Inflammatory macrophage treated with lipopolysaccharide for 1 hour (primary cell): ENCODE measurements at regions not wholly inside any gene's neighbourhood (a gene's known extent, or its start where the extent isn't known, plus 50 kb on each side); places are given as distances from the start of the nearest gene placed in this dataset.
"Not testable (repeated sequence)": the region's sequence is repeated elsewhere in the genome, so short reads cannot be mapped to it uniquely, and the experiment has no call there.

Experiments used
- DNase-seq, 2 donors: peaks; one replicate each; pipeline ENCODE4 v3.0.0-alpha.2; 2020 to 2022

DNA sequence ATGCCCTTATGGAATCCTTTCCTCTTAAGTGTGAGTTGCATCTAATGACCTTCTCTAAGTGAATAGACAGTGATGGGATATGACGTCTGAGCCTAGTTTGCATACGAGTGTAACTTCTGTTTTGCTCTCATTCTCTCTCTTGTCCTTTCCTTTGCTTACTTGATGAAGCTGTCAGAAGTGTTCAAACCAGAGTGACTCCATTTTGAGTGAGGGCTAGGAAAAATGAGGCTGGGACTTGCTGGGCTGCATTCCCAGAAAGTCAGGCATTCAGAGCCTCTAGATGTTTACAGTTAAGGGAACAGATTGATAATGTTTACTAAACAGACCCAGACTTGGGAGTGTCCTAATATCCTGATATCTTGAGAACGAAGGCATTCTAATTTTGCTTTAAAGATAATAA, 311.2 kb upstream of the SOX4 start:
- not testable (repeated sequence) for DNase-seq

DNA sequence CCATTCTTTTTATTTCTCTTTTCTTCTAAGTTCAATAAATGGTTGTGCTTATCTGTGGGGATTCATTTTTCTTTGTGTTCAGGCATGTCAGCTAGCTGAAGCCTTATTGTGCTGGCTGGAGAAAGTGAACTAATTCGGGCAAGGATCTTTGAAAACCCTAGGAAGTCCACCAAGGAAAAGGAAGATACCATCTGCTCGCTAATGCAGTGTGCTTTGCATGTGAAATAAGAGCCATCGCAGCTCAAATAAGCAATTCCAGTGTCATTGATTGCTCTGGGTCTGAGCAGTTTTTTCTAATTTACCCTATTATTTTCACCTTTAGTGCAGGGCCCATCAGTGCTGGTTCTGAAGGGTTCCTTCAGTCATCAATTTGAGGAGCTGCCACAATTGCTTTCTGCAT, 309.4 kb upstream of the SOX4 start:
- no peak for DNase-seq

DNA sequence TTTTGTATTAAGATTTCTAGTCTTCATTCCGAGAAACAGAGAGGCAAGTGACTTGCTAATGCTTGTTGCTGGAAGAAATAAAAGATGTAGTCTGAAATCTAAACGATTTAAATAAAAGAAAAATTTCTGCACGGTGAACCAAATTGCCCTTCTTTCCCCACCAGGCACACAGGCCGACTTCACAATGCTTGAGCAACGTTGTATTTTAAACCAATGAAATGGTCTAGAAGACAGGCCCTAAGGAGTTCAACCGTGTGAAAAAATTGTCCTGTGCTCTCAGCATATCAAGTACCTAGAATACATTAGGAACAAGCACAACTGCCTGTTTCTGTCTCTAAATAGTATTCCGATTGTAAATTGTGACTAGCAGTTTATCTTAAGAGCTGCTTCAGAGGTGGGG, 308.8 kb upstream of the SOX4 start:
- DNase-seq: no peak

DNA sequence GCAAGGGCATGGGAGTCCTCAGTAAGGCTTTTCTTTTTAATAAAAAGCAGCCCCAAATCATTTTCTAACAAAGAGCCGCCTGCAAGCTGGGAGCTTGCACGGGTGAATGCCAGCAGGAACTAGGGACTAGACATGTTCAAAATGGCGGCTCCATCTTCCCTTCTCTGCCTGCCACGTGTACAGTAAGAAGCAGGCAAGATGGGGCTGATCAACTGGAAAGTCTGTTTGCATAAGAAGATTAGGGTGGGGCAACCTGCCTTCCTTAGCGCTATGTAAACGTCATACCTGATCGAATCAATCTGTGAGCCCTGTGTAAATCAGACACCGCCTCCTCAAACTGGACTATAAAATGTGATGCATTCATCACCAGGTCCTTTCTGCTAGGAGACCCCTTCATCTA, 299.4 kb upstream of the SOX4 start:
- no peak for DNase-seq

DNA sequence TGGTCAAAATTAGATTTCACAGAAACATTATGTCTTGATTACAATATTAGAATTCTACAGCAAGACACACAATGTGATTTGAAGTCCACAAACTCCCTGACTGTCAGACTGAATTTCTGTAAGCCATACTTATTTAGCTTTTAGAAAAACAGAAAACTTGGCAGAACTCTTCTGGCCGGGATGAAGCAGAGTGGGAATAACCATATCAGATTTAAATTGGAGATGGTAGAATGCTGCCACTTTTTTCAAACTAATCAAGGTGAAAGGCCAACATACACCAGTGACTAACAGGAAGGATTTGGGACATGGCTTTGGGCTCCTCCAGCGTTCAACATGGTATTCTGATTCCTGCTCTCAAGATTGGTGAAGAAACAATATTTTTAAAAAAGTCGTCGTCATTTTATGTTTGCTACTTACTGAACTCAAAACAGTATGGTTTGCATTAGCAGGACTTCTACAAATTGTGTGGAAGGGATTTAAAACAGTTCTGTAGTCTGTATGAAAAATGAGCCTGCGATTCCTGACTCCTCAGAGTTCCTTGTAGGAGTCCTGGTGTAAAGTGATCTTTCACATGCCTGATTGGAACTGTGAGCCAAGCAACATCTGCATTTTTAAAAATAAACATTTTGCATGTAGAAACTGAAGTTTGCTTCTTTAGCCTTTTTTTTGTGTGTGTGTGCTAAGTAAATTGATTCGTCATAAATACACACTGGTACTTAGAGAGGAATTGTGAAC, 297.9 kb upstream of the SOX4 start:
- no peak for DNase-seq

DNA sequence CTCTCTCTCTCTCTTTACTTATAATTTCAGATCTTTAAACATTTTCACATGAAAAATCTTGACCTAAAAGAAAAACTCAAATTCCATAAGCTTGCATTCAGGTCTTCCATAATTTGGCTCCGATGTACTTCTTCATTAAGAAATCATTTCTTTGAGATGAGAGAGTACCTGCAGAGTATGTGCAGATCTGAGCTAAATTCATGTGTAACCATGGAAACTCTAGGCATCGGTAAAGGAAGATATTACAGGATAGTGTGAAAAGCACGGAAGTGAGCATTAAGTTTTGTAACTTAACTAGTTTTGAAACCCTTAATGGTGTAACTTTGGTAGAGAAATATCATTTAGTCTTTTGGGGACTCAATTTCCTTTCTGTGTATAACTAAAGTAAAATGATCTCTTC, 295.9 kb upstream of the SOX4 start:
- DNase-seq: no peak

DNA sequence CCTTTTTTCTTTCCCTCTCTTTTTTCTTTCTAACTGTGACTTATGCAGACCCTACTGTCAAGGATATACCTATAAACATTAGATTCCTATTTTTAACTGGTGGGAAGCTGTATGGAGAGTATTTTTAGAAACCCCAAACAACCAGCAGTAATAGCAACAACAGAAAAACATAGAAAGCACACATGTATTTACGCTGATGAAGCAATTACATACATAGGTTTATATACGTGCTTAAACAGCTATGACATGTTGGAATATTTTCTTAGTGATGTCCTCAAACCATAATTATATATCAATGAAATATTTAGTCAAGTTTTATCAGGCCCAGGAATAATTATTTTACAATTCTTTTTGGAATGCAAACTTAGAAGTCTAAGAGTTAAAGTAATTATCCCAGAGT, 294.3 kb upstream of the SOX4 start:
- no peak for DNase-seq

DNA sequence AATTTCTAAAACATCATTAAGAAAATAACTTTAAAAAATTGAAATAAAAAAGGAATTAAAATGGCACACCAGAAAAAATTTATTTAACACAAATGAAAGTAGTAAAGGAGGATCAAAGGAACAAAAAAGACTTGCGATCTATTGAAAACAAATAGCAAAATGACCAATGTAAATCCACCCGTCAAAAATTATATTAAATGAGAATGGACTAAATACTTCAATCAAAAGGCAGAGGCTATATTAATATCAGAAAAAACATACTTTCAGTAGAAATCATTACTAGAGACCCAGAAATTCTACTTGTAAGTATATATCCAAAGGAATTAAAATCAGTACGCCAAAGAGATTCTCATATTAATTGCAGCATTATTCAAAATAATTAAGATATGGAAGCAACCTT, 293.1 kb upstream of the SOX4 start:
- DNase-seq: no peak

DNA sequence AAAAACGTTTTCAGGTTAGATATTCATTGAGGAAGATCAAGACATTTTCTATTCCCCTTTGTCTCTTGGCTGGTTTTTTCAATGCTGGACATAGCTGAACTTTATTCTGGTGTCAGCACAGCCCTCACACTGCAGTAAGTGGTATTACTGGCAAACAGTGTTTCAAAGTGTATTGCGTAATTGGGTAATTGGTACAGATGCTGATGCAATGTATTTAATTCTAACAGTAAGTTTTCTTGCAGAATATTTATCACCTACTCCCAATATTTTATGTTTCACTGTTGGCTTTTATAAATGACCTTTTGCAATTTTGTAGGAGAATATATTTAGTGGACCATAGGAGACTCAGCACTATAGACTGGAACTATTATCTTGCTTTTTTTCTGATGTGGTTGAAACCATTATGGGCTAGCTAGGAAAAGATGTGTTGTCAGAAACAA, 287.6 kb upstream of the SOX4 start:
- DNase-seq: peak; percentile 33 to 58

DNA sequence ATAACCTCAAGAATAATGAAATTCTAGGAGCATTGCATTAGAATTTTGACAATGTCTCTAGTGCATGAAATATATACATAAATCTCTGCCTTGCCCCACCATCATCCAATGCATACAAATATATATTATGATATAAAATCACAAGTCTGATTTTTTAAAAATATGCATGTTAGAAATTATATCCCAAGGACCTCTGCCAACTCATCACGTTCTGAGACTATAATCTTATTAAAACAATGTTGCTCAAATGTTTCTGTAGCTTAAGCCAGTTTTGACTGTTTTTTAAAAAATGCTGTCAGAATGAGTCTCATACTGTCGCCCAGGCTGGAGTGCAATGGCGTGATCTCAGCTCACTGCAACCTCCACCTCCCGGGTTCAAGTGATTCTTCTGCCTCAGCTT, 287.0 kb upstream of the SOX4 start:
- no peak for DNase-seq

DNA sequence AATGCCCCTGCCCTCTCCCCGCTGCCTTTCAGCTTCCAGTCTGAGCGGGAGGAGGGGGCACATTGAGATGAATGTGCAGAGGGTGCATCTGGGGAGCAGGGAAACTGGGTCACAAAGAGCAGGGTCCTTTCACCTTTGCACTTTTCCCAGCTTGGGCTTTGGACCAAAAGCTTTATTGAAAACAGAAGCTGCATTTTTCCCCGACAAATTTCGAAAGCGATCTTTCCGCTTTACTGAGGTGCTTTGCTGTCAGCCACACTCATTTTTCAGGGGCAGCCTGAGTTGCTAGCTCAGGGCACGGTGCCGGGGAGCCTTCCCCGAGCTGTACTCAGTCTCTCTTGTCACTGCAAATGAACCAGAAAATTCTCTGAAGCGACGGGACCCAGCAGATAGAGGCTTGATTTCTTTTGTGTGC, 283.7 kb upstream of the SOX4 start:
- no peak for DNase-seq

DNA sequence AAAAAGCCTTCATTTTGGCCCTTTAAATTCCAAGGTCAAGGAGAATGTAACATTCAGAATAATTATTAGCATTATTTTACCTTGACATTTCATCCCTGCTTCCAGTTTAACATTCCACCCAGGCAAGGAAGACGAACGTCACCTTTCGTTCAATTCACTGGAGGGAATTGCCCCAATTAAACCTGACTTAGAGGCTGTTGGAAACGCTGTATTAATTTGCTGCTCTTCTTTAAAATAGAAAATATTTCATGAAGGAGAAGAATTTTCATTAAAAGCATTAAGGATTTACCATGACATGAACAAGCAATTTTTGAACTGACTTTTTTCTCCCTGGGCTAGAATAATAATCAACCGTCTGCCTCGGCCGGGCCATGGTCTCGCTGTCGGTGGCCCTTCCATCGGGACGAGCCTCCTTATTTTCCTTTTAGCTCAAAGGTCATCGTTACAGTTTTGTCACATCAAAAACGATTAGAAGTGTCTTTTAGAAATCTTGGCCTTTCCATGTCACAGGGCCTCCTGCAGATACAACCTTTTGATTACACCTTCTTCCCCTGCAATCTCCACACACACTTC, 282.9 kb upstream of the SOX4 start:
- no peak for DNase-seq

DNA sequence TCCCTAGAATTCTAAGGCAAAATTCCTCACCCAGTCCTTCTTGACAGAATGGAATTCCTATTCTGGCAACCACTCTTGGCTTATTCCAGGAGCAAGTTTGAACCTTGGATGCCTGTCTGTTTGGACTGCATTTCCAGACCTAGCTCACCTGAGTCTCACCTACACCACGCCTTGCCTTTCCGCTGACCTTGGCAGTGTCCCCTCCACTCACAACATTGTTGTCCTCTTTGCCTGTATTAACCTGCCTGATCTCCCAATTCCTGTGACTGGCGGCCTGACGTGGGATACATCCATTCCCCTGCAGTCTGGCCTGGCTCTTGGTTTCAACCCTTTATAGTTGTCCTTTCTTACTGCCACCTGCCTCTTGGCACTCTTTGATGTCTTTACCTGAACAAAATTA, 281.4 kb upstream of the SOX4 start:
- DNase-seq: no peak

DNA sequence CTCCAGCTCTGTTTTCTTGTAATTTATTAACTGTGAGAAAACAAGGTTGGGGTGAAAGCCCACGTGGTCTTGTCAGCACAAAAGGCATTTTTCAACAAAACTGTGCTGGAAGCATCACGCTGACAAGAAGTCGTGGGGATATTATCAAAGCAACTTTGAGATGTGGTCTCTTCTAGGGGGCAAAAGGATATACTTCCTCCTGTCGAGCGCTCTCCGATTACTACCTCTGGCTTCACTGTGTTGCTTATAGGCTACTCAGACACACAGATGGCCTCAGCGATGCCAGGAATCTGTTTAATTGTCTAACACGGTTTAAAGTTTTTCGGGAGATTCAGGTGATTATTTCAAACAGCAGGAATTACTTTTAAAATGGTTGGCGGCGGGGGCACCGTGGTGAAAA, 275.9 kb upstream of the SOX4 start:
- DNase-seq: no peak

DNA sequence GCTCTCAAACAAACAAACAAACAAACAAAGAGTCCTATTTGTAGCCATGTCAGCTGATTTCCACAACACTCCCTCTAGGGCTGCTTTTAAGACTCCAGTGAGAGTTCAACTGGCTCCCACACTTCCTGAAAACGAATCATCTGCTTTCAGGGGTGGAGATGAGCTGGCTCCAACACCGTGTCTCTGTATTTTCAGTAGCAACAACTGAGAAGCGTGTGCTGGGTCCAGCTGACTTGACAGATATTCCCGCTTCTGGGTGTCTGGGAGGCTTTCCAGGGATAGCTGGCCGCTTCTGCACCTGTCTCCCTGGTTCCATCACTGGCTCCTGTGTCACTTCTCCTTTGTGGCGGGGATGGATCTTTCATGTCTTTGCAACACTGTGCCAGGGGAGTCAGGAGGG, 272.5 kb upstream of the SOX4 start:
- peak in 1 of 2 donors; percentile 0 for DNase-seq

DNA sequence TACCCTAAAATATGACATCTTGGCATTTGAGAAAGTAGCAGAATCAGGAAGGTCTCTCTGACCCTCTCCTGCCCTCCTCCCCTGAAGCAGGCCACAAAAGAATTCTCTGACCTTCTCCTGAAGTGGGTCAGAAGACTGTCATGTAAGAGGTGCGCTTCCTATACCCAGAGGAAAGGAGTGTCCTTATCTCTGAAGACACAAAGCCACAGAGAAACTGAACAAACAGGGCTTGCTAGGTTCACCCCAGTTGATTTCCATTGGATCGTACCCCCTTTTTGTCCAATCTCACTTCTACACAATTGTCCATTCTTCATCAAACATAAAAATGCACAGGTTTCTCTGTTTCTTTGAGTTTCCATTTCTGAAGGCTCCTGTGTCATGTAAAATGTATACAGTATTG, 272.0 kb upstream of the SOX4 start:
- DNase-seq: no peak

DNA sequence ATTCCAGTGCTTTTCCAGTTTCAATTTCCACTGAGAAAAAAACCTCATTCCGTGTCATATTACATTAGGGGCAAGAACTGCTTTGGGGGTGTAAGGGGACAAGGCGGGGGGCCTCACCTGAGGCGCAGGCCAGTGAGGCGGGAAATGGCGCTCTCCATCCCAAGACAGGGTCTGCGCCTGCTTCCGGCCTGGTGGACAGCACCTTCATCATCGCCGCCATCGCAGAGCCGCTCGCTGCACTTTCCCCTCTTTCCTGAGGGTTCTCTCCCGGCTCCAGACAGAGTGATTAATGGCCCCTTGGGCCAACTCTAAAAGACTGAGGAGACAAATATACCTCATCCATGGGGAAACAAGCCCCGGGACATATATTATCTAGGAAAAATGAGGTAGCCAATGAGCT, 270.0 kb upstream of the SOX4 start:
- DNase-seq: no peak

DNA sequence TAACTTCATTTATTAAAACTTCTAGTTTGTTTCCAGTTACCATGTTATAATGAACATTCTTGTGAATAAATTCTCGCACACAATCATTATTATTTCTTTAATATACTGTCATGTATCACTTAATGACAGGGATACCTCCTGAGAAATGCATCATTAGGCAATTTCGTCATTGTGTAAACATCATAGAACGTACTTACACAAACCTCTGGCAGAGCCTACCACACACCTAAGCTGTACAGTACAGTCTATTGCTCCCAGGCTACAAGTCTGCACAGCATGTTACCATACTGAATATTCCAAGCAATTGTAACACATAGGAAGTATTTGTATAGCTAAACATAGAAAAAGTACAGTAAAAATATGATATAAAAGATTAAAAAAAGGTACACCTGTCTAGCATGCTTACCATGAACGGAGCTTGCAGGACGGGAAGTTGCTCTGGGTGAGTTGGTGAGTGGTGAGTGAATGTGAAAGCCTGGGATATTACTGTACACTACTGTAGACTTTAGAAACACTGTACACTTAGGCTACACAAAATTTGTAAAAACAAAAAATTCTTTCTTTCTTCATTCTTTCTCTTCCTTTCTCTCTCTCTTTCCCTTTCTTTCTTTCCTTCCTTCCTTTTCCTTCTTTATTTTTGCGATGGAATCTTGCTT, 268.2 kb upstream of the SOX4 start:
- DNase-seq: no peak

DNA sequence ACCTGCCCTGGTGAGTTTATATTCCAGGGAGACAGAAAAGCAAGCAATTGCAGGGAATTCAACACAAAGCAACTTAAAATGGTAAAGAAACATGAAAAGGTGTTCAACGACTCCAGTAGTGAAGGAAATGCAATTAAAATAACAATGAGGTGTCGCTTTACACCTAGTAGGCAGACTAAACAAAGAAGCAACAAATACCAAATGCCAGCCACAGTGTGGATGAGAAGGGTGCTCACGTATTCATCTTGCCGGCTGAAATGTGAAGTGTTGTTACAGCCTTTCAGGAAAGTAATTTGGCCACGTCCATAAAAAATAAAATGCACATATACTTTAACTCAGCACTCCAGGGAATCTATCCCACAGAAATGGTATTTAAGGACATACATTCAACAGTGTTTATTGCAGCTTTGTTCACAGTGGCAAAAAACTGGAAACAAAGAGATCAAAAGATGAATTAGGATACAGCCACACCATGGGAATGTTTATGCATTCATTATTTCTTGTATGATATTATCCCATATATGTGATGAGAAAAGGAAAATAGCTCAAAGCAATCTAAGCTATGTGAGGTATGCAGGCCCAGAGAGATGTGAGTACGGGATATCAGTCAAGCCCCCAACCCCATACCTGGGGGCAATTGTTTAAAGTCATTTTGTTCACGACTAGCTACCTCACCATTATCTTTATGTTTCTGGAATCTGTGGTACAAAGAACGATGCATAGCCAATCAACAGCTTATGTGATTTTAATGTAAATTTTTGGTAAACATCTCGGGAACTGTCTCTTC, 266.0 kb upstream of the SOX4 start:
- no peak for DNase-seq

DNA sequence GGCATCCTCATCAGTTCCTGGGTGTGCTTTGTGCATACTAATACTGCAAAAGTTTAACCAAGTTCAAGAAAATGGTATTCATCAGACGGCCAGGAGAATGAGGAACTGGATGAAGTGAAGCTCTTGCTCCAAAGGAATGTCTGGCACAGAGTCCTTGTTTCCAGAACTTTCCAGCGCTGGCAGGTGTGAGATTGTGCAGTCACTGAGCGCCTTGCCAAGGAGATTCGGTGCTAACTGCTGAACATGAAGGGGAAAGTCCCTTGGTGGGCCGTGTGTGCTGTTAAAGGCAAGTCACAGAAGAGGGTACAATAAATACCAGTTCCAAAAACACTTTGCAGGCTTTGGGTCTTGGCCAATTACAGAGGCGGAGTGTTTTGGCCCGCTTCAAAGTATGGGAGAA, 262.3 kb upstream of the SOX4 start:
- no peak for DNase-seq

DNA sequence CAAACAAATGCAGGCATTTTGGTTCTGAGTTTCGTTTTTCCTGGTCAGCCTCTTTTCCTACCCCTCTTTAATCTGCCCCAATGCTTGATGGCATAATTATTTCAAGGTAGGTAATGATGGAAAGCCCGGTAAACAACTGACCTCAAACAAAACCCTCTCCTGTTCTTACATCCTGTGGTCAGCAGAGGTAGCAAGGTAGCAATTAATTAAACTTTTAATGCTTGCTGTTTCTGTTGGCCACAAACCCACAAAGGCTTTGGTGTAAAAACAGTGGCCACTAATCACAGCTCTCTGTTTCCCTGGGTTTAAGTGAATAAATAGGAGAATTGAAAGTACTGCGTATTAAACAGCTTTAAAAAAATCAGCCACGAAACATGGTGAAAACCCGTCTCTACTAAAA, 261.5 kb upstream of the SOX4 start:
- no peak for DNase-seq

DNA sequence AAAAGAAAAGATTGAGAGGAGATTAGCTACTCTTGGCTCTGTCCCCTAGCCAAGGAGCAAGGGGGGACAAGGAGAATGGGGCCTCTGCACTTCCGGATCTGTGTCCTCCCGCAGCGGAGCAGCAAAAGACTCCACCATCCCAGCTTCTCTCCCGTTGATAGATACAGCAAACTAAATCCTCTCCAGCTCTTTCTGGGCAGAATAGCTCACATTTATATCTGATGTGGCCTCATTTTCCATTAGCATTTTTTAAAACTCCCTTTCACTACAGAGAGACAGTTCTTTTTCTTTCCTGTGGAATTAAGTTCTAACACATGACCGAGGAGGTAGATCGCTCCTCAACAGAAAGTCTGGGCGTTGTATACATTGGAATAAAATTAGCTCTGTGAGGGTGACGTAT, 260.9 kb upstream of the SOX4 start:
- no peak for DNase-seq

DNA sequence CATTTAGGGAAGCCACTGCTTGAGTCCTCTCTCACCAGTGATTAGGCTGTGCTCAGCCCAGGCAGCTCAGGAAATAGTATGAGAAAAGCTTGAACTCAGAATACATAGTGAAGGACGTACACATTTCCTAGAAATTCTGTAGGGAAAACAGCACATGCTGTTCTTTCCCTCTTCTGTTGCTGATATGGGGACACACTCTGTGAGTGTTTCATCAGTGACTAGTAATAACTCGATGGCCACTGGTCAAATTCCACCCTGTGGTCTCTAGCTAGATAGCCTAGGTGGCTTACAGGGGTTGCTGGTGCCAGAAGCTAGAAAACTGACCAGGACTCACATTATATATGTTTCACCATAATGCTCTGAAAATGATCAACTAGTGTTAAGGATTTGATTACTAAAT, 259.8 kb upstream of the SOX4 start:
- no peak for DNase-seq

DNA sequence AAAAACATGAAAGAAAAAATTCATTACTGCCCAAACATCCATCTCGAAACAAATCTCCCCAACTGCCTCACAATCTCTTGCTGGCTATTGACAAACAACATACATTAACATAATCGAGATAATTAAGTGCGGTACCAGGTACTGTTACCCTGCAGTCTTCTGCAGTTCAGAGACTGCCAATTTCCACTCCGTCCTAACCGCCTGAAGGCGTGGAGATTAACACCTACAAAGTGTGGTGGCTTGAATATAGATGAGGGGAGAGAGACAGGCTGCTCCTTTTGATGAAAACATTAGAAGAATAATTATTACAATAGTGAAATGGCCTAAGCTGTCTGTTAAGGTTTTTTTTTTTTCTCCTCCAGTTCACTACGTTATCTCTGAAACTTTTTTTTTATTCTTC, 258.9 kb upstream of the SOX4 start:
- DNase-seq: no peak
